GM19023 (cell line): ENCODE measurements at regions not wholly inside any gene's neighbourhood (a gene's known extent, or its start where the extent isn't known, plus 50 kb on each side); places are given as distances from the start of the nearest gene placed in this dataset.

ENCODE experiments used
- ATAC-seq: cut with Tn5 transposase; IDR thresholded peaks from one replicate; pipeline ENCODE4 v1.9.1; 2021; ENCODE audit warnings: mild to moderate bottlenecking, moderate library complexity; ENCODE audit not compliant: unreplicated experiment

- no peak for ATAC-seq
These were observed 79.9 kb upstream of the DRD2 start for GRCh38 chr11:113555071-113555619.

- no peak for ATAC-seq
These were observed 79.3 kb upstream of the DRD2 start for GRCh38 chr11:113554526-113554925.

- ATAC-seq = no peak
These were observed 78.7 kb upstream of the DRD2 start for GRCh38 chr11:113553915-113554314.

- ATAC-seq = no peak
These were observed 78.0 kb upstream of the DRD2 start for GRCh38 chr11:113553235-113553634.

GRCh38 chr11:113552271-113552670 lies 77.1 kb upstream of the DRD2 start:
- ATAC-seq = no peak

GRCh38 chr11:113551645-113552044 lies 76.4 kb upstream of the DRD2 start:
- ATAC-seq = no peak

- no peak for ATAC-seq
These were observed 74.7 kb upstream of the DRD2 start for GRCh38 chr11:113549611-113550578.

- ATAC-seq = no peak
These were observed 73.9 kb upstream of the DRD2 start for GRCh38 chr11:113549061-113549460.

GRCh38 chr11:113547739-113548138 lies 72.5 kb upstream of the DRD2 start:
- no peak for ATAC-seq

- ATAC-seq = no peak
These were observed 71.7 kb upstream of the DRD2 start for GRCh38 chr11:113546757-113547507.

GRCh38 chr11:113542420-113542819 lies 67.2 kb upstream of the DRD2 start:
- ATAC-seq = no peak

- ATAC-seq = no peak
These were observed 65.5 kb upstream of the DRD2 start for GRCh38 chr11:113540416-113541330.

GRCh38 chr11:113538451-113539412 lies 63.5 kb upstream of the DRD2 start:
- no peak for ATAC-seq

GRCh38 chr11:113534625-113535024 lies 59.4 kb upstream of the DRD2 start:
- ATAC-seq = no peak

- ATAC-seq = no peak
These were observed 58.2 kb upstream of the DRD2 start for GRCh38 chr11:113533425-113533698.

GRCh38 chr11:113532697-113533424 lies 57.7 kb upstream of the DRD2 start:
- no peak for ATAC-seq

GRCh38 chr11:113531575-113532451 lies 56.6 kb upstream of the DRD2 start:
- no peak for ATAC-seq

GRCh38 chr11:113531083-113531482 lies 55.9 kb upstream of the DRD2 start:
- no peak for ATAC-seq
